BE2C (cell line): ENCODE measurements at regions not wholly inside any gene's neighbourhood (a gene's known extent, or its start where the extent isn't known, plus 50 kb on each side); places are given as distances from the start of the nearest gene placed in this dataset.

ENCODE experiments used
- DNase-seq: peaks from one replicate; pipeline ENCODE4 v3.0.0-alpha.2; 2020
- H3K27me3 ChIP-seq: fragments of 250-450 bp; sonication (Bioruptor Pico); 2 replicates; pipeline ENCODE4 v1.5.1; 2020; ENCODE audit warnings: mild to moderate bottlenecking
- H3K36me3 ChIP-seq: fragments of 250-450 bp; sonication (Bioruptor Pico); 2 replicates; pipeline ENCODE4 v1.5.1; 2020; ENCODE audit warnings: mild to moderate bottlenecking
- H3K4me1 ChIP-seq: fragments of 250-450 bp; sonication (Bioruptor Pico); 2 replicates; pipeline ENCODE4 v1.5.1; 2020
- H3K4me3 ChIP-seq: 2 replicates; pipeline ENCODE4 v1.5.1; 2011; ENCODE audit warnings: low read depth, low read length
- H3K9me3 ChIP-seq: fragments of 250-450 bp; sonication (Bioruptor Pico); 2 replicates; pipeline ENCODE4 v1.5.1; 2020
- TF ChIP-seq, protein P1 (sequence below): IDR thresholded peaks from 2 replicates; pipeline ENCODE4 v1.5.1; 2012; ENCODE audit warnings: mild to moderate bottlenecking, low read depth, low read length

GRCh38 chrX:39973810-39974209 is 123.9 kb downstream of the BCOR start:
- H3K9me3 ChIP-seq: no peaks in the 10 kb centered on the region
- no peak for DNase-seq
- H3K4me3 ChIP-seq: no peak overlapping the region
- no peaks in the 10 kb centered on the region for H3K27me3 ChIP-seq
- TF ChIP-seq, protein P1, sequence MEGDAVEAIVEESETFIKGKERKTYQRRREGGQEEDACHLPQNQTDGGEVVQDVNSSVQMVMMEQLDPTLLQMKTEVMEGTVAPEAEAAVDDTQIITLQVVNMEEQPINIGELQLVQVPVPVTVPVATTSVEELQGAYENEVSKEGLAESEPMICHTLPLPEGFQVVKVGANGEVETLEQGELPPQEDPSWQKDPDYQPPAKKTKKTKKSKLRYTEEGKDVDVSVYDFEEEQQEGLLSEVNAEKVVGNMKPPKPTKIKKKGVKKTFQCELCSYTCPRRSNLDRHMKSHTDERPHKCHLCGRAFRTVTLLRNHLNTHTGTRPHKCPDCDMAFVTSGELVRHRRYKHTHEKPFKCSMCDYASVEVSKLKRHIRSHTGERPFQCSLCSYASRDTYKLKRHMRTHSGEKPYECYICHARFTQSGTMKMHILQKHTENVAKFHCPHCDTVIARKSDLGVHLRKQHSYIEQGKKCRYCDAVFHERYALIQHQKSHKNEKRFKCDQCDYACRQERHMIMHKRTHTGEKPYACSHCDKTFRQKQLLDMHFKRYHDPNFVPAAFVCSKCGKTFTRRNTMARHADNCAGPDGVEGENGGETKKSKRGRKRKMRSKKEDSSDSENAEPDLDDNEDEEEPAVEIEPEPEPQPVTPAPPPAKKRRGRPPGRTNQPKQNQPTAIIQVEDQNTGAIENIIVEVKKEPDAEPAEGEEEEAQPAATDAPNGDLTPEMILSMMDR: no peak
- H3K4me1 ChIP-seq: no peaks in the 10 kb centered on the region
- H3K36me3 ChIP-seq: no peaks in the 10 kb centered on the region

- no peaks in the 10 kb centered on the region for H3K4me1 ChIP-seq
- no peak overlapping the region for H3K4me3 ChIP-seq
- no peaks in the 10 kb centered on the region for H3K36me3 ChIP-seq
- TF ChIP-seq, protein P1: no peak
- no peaks in the 10 kb centered on the region for H3K9me3 ChIP-seq
- no peaks in the 10 kb centered on the region for H3K27me3 ChIP-seq
- DNase-seq: no peak
Observed at GRCh38 chrX:39974270-39974669, 123.5 kb downstream of the BCOR start.

- Histone ChIP-seq H3K36me3 (no peaks in the 10 kb centered on the region), H3K27me3 (no peaks in the 10 kb centered on the region), H3K4me3 (no peak overlapping the region), H3K4me1 (no peaks in the 10 kb centered on the region), H3K9me3 (no peaks in the 10 kb centered on the region)
- DNase-seq: no peak
- TF ChIP-seq, protein P1: no peak
Observed at GRCh38 chrX:39975101-39975925, 122.4 kb downstream of the BCOR start.

GRCh38 chrX:39981946-39982345 is 115.8 kb downstream of the BCOR start:
- Histone ChIP-seq H3K4me1 (no peaks in the 10 kb centered on the region; the same call in 1 of the 2 replicates), H3K9me3 (no peaks in the 10 kb centered on the region), H3K4me3 (no peak overlapping the region), H3K36me3 (no peaks in the 10 kb centered on the region), H3K27me3 (no peaks in the 10 kb centered on the region)
- no peak for DNase-seq
- TF ChIP-seq, protein P1: no peak

GRCh38 chrX:39982948-39983347 is 114.8 kb downstream of the BCOR start:
- Histone ChIP-seq H3K4me1 (no peaks in the 10 kb centered on the region; the same call in 1 of the 2 replicates), H3K9me3 (no peaks in the 10 kb centered on the region)

GRCh38 chrX:39983715-39984114 is 114.0 kb downstream of the BCOR start:
- DNase-seq: no peak
- TF ChIP-seq, protein P1: no peak

More at GRCh38 chrX:39982948-39983347, 114.8 kb downstream of the BCOR start:
- Histone ChIP-seq H3K4me3 (no peak overlapping the region), H3K36me3 (no peaks in the 10 kb centered on the region), H3K27me3 (no peaks in the 10 kb centered on the region)
- TF ChIP-seq, protein P1: no peak
- no peak for DNase-seq

More at GRCh38 chrX:39983715-39984114, 114.0 kb downstream of the BCOR start:
- Histone ChIP-seq H3K4me1 (no peaks in the 10 kb centered on the region; the same call in 1 of the 2 replicates), H3K27me3 (no peaks in the 10 kb centered on the region), H3K4me3 (no peak overlapping the region), H3K36me3 (no peaks in the 10 kb centered on the region), H3K9me3 (no peaks in the 10 kb centered on the region)
